T-cell (primary cell): ENCODE measurements at regions not wholly inside any gene's neighbourhood (a gene's known extent, or its start where the extent isn't known, plus 50 kb on each side); places are given as distances from the start of the nearest gene placed in this dataset.

Experiments
- ATAC-seq, 4 experiments: fragments of 200-7000 bp in 3 of 4; fragments of 150-1000 bp in 1 of 4; cut with Tn5 transposase; replicated peaks in 1 of 4; 1 replicate in 3 of 4; 2 replicates in 1 of 4; pipeline ENCODE4 v1.10.0; 2021; ENCODE audit warnings: moderate library complexity in 3 of 4, mild to moderate bottlenecking in 2 of 4, moderate number of reproducible peaks in 1 of 4
- CTCF ChIA-PET, 2 donors: fragments of 300-600 bp; sonication (Branson Sonifier 250); formaldehyde crosslinking; loops; one replicate each; lab custom pipeline; 2022; ENCODE audit warnings: antibody characterized with exemption in 2 of 2; lab: Charles Lee
- POLR2A ChIA-PET, 2 donors: fragments of 300-600 bp; sonication (Branson Sonifier 250); formaldehyde crosslinking; loops; one replicate each; lab custom pipeline; 2022; ENCODE audit warnings: antibody characterized with exemption in 2 of 2; lab: Charles Lee
- DNase-seq, 35 experiments: peaks; one replicate each; pipeline versions ENCODE4 v3.0.0 to v3.0.0-alpha.2; 2013 to 2023
- H3K27ac ChIP-seq: one replicate; pipeline ENCODE4 v1.5.1; 2013; ENCODE audit warnings: low read length
- H3K27me3 ChIP-seq, 2 experiments: replicated peaks in 1 of 2; 1 replicate in 1 of 2; 2 replicates in 1 of 2; pipeline versions ENCODE4 v1.6.1 to v1.7.0; 2013; ENCODE audit warnings: low read length in 1 of 2, mixed read lengths in 1 of 2; ENCODE audit not compliant: control insufficient read depth in 2 of 2, insufficient read depth in 2 of 2; ENCODE audit errors: extremely low read depth in 1 of 2
- H3K36me3 ChIP-seq, 2 donors: 1 replicate in 1 of 2; 2 replicates in 1 of 2; pipeline versions ENCODE4 v1.6.1 to v1.7.0; 2013; ENCODE audit warnings: low read length in 1 of 2; ENCODE audit not compliant: control insufficient read depth in 2 of 2, insufficient read depth in 1 of 2; ENCODE audit errors: extremely low read depth in 1 of 2
- H3K4me1 ChIP-seq, 2 experiments: 1 replicate in 1 of 2; 2 replicates in 1 of 2; pipeline versions ENCODE4 v1.6.1 to v1.7.0; 2013; ENCODE audit warnings: low read length in 2 of 2, mixed read lengths in 1 of 2; ENCODE audit not compliant: insufficient read depth in 2 of 2, control insufficient read depth in 1 of 2; ENCODE audit errors: extremely low read depth in 1 of 2
- H3K4me3 ChIP-seq, 2 donors: 1 replicate in 1 of 2; 2 replicates in 1 of 2; pipeline versions ENCODE4 v1.5.1 to v1.7.0; 2013; ENCODE audit warnings: mild to moderate bottlenecking in 2 of 2, low read length in 1 of 2, moderate library complexity in 1 of 2; ENCODE audit not compliant: control insufficient read depth in 1 of 2; ENCODE audit errors: extremely low read depth in 1 of 2
- H3K9me3 ChIP-seq: 2 replicates; pipeline ENCODE4 v1.7.0; 2013
- H3K27ac Mint-ChIP-seq, 2 donors: one replicate each; pipeline ENCODE4 v1.8.0; 2020 to 2021; ENCODE audit warnings: mild to moderate bottlenecking in 2 of 2, mixed read lengths in 2 of 2
- H3K27me3 Mint-ChIP-seq, 2 donors: one replicate each; pipeline ENCODE4 v1.8.0; 2021 to 2022; ENCODE audit warnings: mixed read lengths in 2 of 2
- H3K36me3 Mint-ChIP-seq: one replicate; pipeline ENCODE4 v1.8.0; 2021; ENCODE audit warnings: mixed read lengths
- H3K4me1 Mint-ChIP-seq, 3 donors: one replicate each; pipeline ENCODE4 v1.8.0; 2020 to 2022; ENCODE audit warnings: mixed read lengths in 3 of 3, mild to moderate bottlenecking in 1 of 3
- H3K4me3 Mint-ChIP-seq, 3 donors: one replicate each; pipeline ENCODE4 v1.8.0; 2020 to 2022; ENCODE audit warnings: mild to moderate bottlenecking in 3 of 3, mixed read lengths in 3 of 3, moderate library complexity in 3 of 3
- H3K9me3 Mint-ChIP-seq, 3 donors: one replicate each; pipeline ENCODE4 v1.8.0; 2020 to 2022; ENCODE audit warnings: mixed read lengths in 3 of 3
- WGBS: methylation state at CpG from one replicate; pipeline ENCODE4 v1.1.5; 2013; ENCODE audit warnings: missing lambda C conversion rate; ENCODE audit not compliant: insufficient coverage; 5-methylcytosine and 5-hydroxymethylcytosine counted together

- no peak overlapping the region for H3K27ac ChIP-seq
- no peak for ATAC-seq
- H3K27me3 ChIP-seq: no peaks in the 10 kb centered on the region
- Mint-ChIP-seq H3K36me3 (no peaks in the 10 kb centered on the region), H3K4me3 (no peak overlapping the region), H3K27ac (no peak overlapping the region), H3K9me3 (peaks cover 0 to 5% (median 4%) of the 10 kb centered on the region in 3 donors), H3K27me3 (no peaks in the 10 kb centered on the region), H3K4me1 (no peaks in the 10 kb centered on the region)
- no peak for DNase-seq
- H3K4me1 ChIP-seq: no peaks in the 10 kb centered on the region
- CTCF ChIA-PET: no interaction called here
- POLR2A ChIA-PET: no interaction called here
- no peak overlapping the region for H3K4me3 ChIP-seq
- no peaks in the 10 kb centered on the region for H3K36me3 ChIP-seq
- no peaks in the 10 kb centered on the region for H3K9me3 ChIP-seq
These were observed 315.1 kb downstream of the HHIPL2 start for GRCh38 chr1:222232842-222233241.

DNA sequence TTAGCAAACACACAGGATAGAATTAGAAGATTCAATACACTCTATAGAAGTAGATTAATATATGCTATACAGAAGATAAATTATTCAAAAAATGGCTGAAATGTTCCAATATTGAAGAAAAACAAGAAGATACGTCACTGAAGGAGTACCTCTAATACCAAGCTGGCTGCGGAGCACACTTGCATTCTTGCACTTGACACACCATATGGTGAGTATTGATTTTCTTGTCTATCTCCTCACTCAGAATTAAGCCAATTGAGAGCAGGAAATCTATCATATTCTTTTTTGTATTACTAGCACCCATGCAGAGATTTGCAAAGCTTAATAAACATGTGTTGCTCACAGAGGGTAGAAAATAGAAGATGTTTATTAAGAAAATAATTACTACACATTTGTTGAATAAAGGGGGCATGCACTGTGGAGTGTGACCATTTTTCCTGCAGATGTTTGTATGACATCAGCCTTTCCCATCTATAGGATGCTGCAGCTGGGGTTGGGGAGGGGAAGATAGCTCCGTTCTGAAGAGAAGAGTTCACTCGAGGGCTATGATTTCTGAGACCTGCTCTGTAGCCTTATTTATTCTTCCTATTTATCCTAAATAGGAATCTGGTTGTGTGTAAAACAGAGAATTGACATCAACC, 318.1 kb downstream of the HHIPL2 start:
- Histone ChIP-seq H3K4me3 (no peak overlapping the region), H3K9me3 (no peaks in the 10 kb centered on the region), H3K4me1 (no peaks in the 10 kb centered on the region), H3K36me3 (no peaks in the 10 kb centered on the region), H3K27ac (no peak overlapping the region), H3K27me3 (no peaks in the 10 kb centered on the region)
- DNase-seq (no peak), ATAC-seq (no peak)
- Mint-ChIP-seq H3K36me3 (peaks cover 3% of the 10 kb centered on the region), H3K4me1 (no peaks in the 10 kb centered on the region), H3K27ac (no peak overlapping the region), H3K4me3 (no peak overlapping the region), H3K9me3 (peaks cover 5 to 14% (median 11%) of the 10 kb centered on the region in 3 donors), H3K27me3 (peaks cover 0 to 1% of the 10 kb centered on the region in 2 donors)
- CTCF ChIA-PET: no interaction called here
- no CpG with 5 or more reads among the region's 4 CpGs for WGBS
- POLR2A ChIA-PET: no interaction called here

DNA sequence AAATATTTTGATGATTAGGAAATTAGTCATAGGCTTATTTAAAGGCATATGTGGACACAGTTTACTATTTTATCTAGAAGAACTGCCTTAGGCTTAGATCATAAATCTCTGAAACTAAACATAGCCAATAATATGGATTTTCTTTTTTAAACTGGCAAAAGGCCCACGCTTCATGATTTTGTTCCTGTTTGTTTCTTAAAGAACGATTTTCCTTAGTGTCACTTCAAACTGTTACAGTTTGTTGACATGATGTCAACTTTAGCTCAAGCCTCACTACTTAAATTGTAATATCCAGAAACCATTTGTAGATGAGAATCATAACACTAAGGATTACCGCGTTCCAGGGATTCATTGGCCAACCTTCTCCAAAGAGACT, 322.6 kb downstream of the HHIPL2 start:
- Mint-ChIP-seq H3K27ac (no peak overlapping the region), H3K4me1 (no peaks in the 10 kb centered on the region), H3K4me3 (no peak overlapping the region), H3K27me3 (peaks cover 0 to 1% of the 10 kb centered on the region in 2 donors), H3K36me3 (peaks cover 3% of the 10 kb centered on the region), H3K9me3 (peaks cover 5 to 14% (median 11%) of the 10 kb centered on the region in 3 donors)
- Histone ChIP-seq H3K27me3 (no peaks in the 10 kb centered on the region), H3K9me3 (no peaks in the 10 kb centered on the region), H3K36me3 (no peaks in the 10 kb centered on the region), H3K4me1 (no peaks in the 10 kb centered on the region), H3K27ac (no peak overlapping the region), H3K4me3 (no peak overlapping the region)
- ChIA-PET CTCF (no interaction called here), POLR2A (no interaction called here)
- no CpG with 5 or more reads among the region's 4 CpGs for WGBS
- ATAC-seq (no peak), DNase-seq (no peak)

- ChIA-PET POLR2A (interaction anchor here in 1 of 2 donors (0.6 kb wide), 1 partner anchor 24 kb away, joined by 3 read pairs; no protein-coding TSS in a partner anchor), CTCF (no interaction called here)
- 0% methylated on average over 1 of the region's 4 CpGs for WGBS
- no peaks in the 10 kb centered on the region for H3K36me3 ChIP-seq
- H3K27ac ChIP-seq: no peak overlapping the region
- H3K9me3 ChIP-seq: no peaks in the 10 kb centered on the region
- H3K9me3 Mint-ChIP-seq: peaks cover 9 to 19% (median 14%) of the 10 kb centered on the region in 3 donors
- no peaks in the 10 kb centered on the region for H3K4me1 Mint-ChIP-seq
- H3K27me3 ChIP-seq: no peaks in the 10 kb centered on the region
- peaks cover 3% of the 10 kb centered on the region for H3K36me3 Mint-ChIP-seq
- ATAC-seq: no peak
- DNase-seq: no peak
- H3K4me3 Mint-ChIP-seq: no peak overlapping the region
- H3K4me1 ChIP-seq: no peaks in the 10 kb centered on the region
- H3K4me3 ChIP-seq: no peak overlapping the region
- peaks cover 0 to 1% of the 10 kb centered on the region in 2 donors for H3K27me3 Mint-ChIP-seq
- H3K27ac Mint-ChIP-seq: no peak overlapping the region
These were observed 323.1 kb downstream of the HHIPL2 start for GRCh38 chr1:222224636-222225315.

- ATAC-seq: no peak
- Histone ChIP-seq H3K36me3 (no peaks in the 10 kb centered on the region), H3K27ac (no peak overlapping the region), H3K4me3 (no peak overlapping the region), H3K27me3 (no peaks in the 10 kb centered on the region), H3K4me1 (no peaks in the 10 kb centered on the region), H3K9me3 (no peaks in the 10 kb centered on the region)
- peaks cover 10 to 22% (median 16%) of the 10 kb centered on the region in 3 donors for H3K9me3 Mint-ChIP-seq
- DNase-seq: no peak
- ChIA-PET POLR2A (interaction anchor here in 1 of 2 donors (0.6 kb wide), 1 partner anchor 24 kb away, joined by 3 read pairs; no protein-coding TSS in a partner anchor), CTCF (no interaction called here)
- H3K27ac Mint-ChIP-seq: no peak overlapping the region
- WGBS: 90% methylated on average over 3 of the region's 4 CpGs
- no peaks in the 10 kb centered on the region for H3K4me1 Mint-ChIP-seq
- peaks cover 0 to 1% of the 10 kb centered on the region in 2 donors for H3K27me3 Mint-ChIP-seq
- H3K36me3 Mint-ChIP-seq: peaks cover 3% of the 10 kb centered on the region
- H3K4me3 Mint-ChIP-seq: no peak overlapping the region
These were observed 323.7 kb downstream of the HHIPL2 start for GRCh38 chr1:222224156-222224555.

- CTCF ChIA-PET: no interaction called here
- POLR2A ChIA-PET: interaction anchor here in 1 of 2 donors (0.6 kb wide), 1 partner anchor 116 kb away, joined by 9 read pairs; no protein-coding TSS in a partner anchor
These were observed 324.9 kb downstream of the HHIPL2 start for GRCh38 chr1:222223010-222223409.

More at GRCh38 chr1:222223010-222223409, 324.9 kb downstream of the HHIPL2 start:
- Histone ChIP-seq H3K36me3 (no peaks in the 10 kb centered on the region), H3K27ac (no peak overlapping the region), H3K9me3 (no peaks in the 10 kb centered on the region), H3K4me1 (no peaks in the 10 kb centered on the region), H3K27me3 (no peaks in the 10 kb centered on the region), H3K4me3 (no peak overlapping the region)
- ATAC-seq: no peak
- Mint-ChIP-seq H3K4me3 (no peak overlapping the region), H3K36me3 (peaks cover 6% of the 10 kb centered on the region), H3K27ac (no peak overlapping the region), H3K4me1 (no peaks in the 10 kb centered on the region), H3K9me3 (peaks cover 15 to 30% (median 23%) of the 10 kb centered on the region in 3 donors), H3K27me3 (peaks cover 0 to 1% of the 10 kb centered on the region in 2 donors)
- DNase-seq: no peak
- WGBS: no CpG with 5 or more reads among the region's 1 CpG
